ENCODE measurements at regions not wholly inside any gene's neighbourhood (a gene's known extent, or its start where the extent isn't known, plus 50 kb on each side); places are given as distances from the start of the nearest gene placed in this dataset.
A peak's percentile ranks its signal among the peaks of the same experiment; 100 is the strongest.

- WGBS, 3 donors: 85 to 100% (median 90%) methylated on average over 1 of the region's 1 CpG
- Histone ChIP-seq H3K27me3 (ENCODE audit: control insufficient read depth in 3 of 3, insufficient read depth in 3 of 3, low read length in 3 of 3) (peaks cover 0 to 8% (median 0%) of the 10 kb centered on the region in 3 donors), H3K36me3 (ENCODE audit: control insufficient read depth in 3 of 3, insufficient read depth in 2 of 3, low read depth in 1 of 3, low read length in 3 of 3) (no peaks in the 10 kb centered on the region), H3K4me3 (ENCODE audit: low read depth in 1 of 3, low read length in 3 of 3) (no peak overlapping the region), H3K9me3 (ENCODE audit: control insufficient read depth in 2 of 2, insufficient read depth in 1 of 2, low read depth in 1 of 2, low read length in 1 of 2) (no peaks in the 10 kb centered on the region), H3K4me1 (ENCODE audit: control insufficient read depth in 3 of 3, insufficient read depth in 2 of 3, low read depth in 1 of 3, low read length in 2 of 3) (no peaks in the 10 kb centered on the region), H3K27ac (ENCODE audit: low read depth in 1 of 3, low read length in 2 of 3) (no peak overlapping the region)
- DNase-seq (no peak), FAIRE-seq (no peak)
Measured at GRCh38 chr10:58943256-58943890, 233.1 kb upstream of the PHYHIPL start.

GRCh38 chr10:58943960-58944359 is 232.5 kb upstream of the PHYHIPL start:
- H3K27ac ChIP-seq (ENCODE audit: low read depth in 1 of 3, low read length in 2 of 3): no peak overlapping the region
- no peak overlapping the region for H3K4me3 ChIP-seq (ENCODE audit: low read depth in 1 of 3, low read length in 3 of 3)
- DNase-seq (no peak), FAIRE-seq (no peak)
- no peaks in the 10 kb centered on the region for H3K36me3 ChIP-seq (ENCODE audit: control insufficient read depth in 3 of 3, insufficient read depth in 2 of 3, low read depth in 1 of 3, low read length in 3 of 3)
- H3K9me3 ChIP-seq (ENCODE audit: control insufficient read depth in 2 of 2, insufficient read depth in 1 of 2, low read depth in 1 of 2, low read length in 1 of 2): no peaks in the 10 kb centered on the region
- H3K27me3 ChIP-seq (ENCODE audit: control insufficient read depth in 3 of 3, insufficient read depth in 3 of 3, low read length in 3 of 3): peaks cover 0 to 8% (median 0%) of the 10 kb centered on the region in 3 donors
- H3K4me1 ChIP-seq (ENCODE audit: control insufficient read depth in 3 of 3, insufficient read depth in 2 of 3, low read depth in 1 of 3, low read length in 2 of 3): no peaks in the 10 kb centered on the region

- H3K9me3 ChIP-seq (ENCODE audit: control insufficient read depth in 2 of 2, insufficient read depth in 1 of 2, low read depth in 1 of 2, low read length in 1 of 2): no peaks in the 10 kb centered on the region
- peaks cover 0 to 8% (median 0%) of the 10 kb centered on the region in 3 donors for H3K27me3 ChIP-seq (ENCODE audit: control insufficient read depth in 3 of 3, insufficient read depth in 3 of 3, low read length in 3 of 3)
- 73 to 81% (median 77%) methylated on average over 4 of the region's 4 CpGs for WGBS, 3 donors
- H3K4me3 ChIP-seq (ENCODE audit: low read depth in 1 of 3, low read length in 3 of 3): no peak overlapping the region
- H3K27ac ChIP-seq (ENCODE audit: low read depth in 1 of 3, low read length in 2 of 3): no peak overlapping the region
- no peaks in the 10 kb centered on the region for H3K36me3 ChIP-seq (ENCODE audit: control insufficient read depth in 3 of 3, insufficient read depth in 2 of 3, low read depth in 1 of 3, low read length in 3 of 3)
- DNase-seq (no peak), FAIRE-seq (no peak)
- H3K4me1 ChIP-seq (ENCODE audit: control insufficient read depth in 3 of 3, insufficient read depth in 2 of 3, low read depth in 1 of 3, low read length in 2 of 3): no peaks in the 10 kb centered on the region
Measured at GRCh38 chr10:58948303-58948702, 228.1 kb upstream of the PHYHIPL start.

- WGBS, 3 donors: 53 to 86% (median 83%) methylated on average over 1 of the region's 1 CpG
- H3K9me3 ChIP-seq (ENCODE audit: control insufficient read depth in 2 of 2, insufficient read depth in 1 of 2, low read depth in 1 of 2, low read length in 1 of 2): no peaks in the 10 kb centered on the region
- DNase-seq (no peak), FAIRE-seq (no peak)
- no peaks in the 10 kb centered on the region for H3K4me1 ChIP-seq (ENCODE audit: control insufficient read depth in 3 of 3, insufficient read depth in 2 of 3, low read depth in 1 of 3, low read length in 2 of 3)
- H3K27me3 ChIP-seq (ENCODE audit: control insufficient read depth in 3 of 3, insufficient read depth in 3 of 3, low read length in 3 of 3): peaks cover 0 to 3% (median 0%) of the 10 kb centered on the region in 3 donors
- no peak overlapping the region for H3K27ac ChIP-seq (ENCODE audit: low read depth in 1 of 3, low read length in 2 of 3)
- H3K4me3 ChIP-seq (ENCODE audit: low read depth in 1 of 3, low read length in 3 of 3): no peak overlapping the region
- no peaks in the 10 kb centered on the region for H3K36me3 ChIP-seq (ENCODE audit: control insufficient read depth in 3 of 3, insufficient read depth in 2 of 3, low read depth in 1 of 3, low read length in 3 of 3)
Measured at GRCh38 chr10:58950618-58951017, 225.8 kb upstream of the PHYHIPL start.

GRCh38 chr10:58951087-58951486 is 225.4 kb upstream of the PHYHIPL start:
- FAIRE-seq (no peak), DNase-seq (no peak)
- peaks cover 0 to 2% (median 0%) of the 10 kb centered on the region in 3 donors for H3K27me3 ChIP-seq (ENCODE audit: control insufficient read depth in 3 of 3, insufficient read depth in 3 of 3, low read length in 3 of 3)
- no peaks in the 10 kb centered on the region for H3K9me3 ChIP-seq (ENCODE audit: control insufficient read depth in 2 of 2, insufficient read depth in 1 of 2, low read depth in 1 of 2, low read length in 1 of 2)
- 13 to 53% (median 25%) methylated on average over 1 of the region's 1 CpG for WGBS, 3 donors
- H3K4me1 ChIP-seq (ENCODE audit: control insufficient read depth in 3 of 3, insufficient read depth in 2 of 3, low read depth in 1 of 3, low read length in 2 of 3): no peaks in the 10 kb centered on the region
- H3K4me3 ChIP-seq (ENCODE audit: low read depth in 1 of 3, low read length in 3 of 3): no peak overlapping the region
- H3K27ac ChIP-seq (ENCODE audit: low read depth in 1 of 3, low read length in 2 of 3): no peak overlapping the region
- no peaks in the 10 kb centered on the region for H3K36me3 ChIP-seq (ENCODE audit: control insufficient read depth in 3 of 3, insufficient read depth in 2 of 3, low read depth in 1 of 3, low read length in 3 of 3)

GRCh38 chr10:58951746-58952145 is 224.7 kb upstream of the PHYHIPL start:
- no peaks in the 10 kb centered on the region for H3K9me3 ChIP-seq (ENCODE audit: control insufficient read depth in 2 of 2, insufficient read depth in 1 of 2, low read depth in 1 of 2, low read length in 1 of 2)
- H3K27me3 ChIP-seq (ENCODE audit: control insufficient read depth in 3 of 3, insufficient read depth in 3 of 3, low read length in 3 of 3): no peaks in the 10 kb centered on the region
- no peaks in the 10 kb centered on the region for H3K4me1 ChIP-seq (ENCODE audit: control insufficient read depth in 3 of 3, insufficient read depth in 2 of 3, low read depth in 1 of 3, low read length in 2 of 3)
- WGBS, 3 donors: 67 to 81% (median 78%) methylated on average over 5 of the region's 5 CpGs
- no peak overlapping the region for H3K4me3 ChIP-seq (ENCODE audit: low read depth in 1 of 3, low read length in 3 of 3)
- FAIRE-seq (no peak), DNase-seq (no peak)
- no peak overlapping the region for H3K27ac ChIP-seq (ENCODE audit: low read depth in 1 of 3, low read length in 2 of 3)
- no peaks in the 10 kb centered on the region for H3K36me3 ChIP-seq (ENCODE audit: control insufficient read depth in 3 of 3, insufficient read depth in 2 of 3, low read depth in 1 of 3, low read length in 3 of 3)

GRCh38 chr10:58952162-58952601 is 224.3 kb upstream of the PHYHIPL start:
- DNase-seq: no peak

GRCh38 chr10:58952747-58953466 is 223.5 kb upstream of the PHYHIPL start:
- FAIRE-seq: no peak

More at GRCh38 chr10:58952162-58952601, 224.3 kb upstream of the PHYHIPL start:
- Histone ChIP-seq H3K4me1 (ENCODE audit: control insufficient read depth in 3 of 3, insufficient read depth in 2 of 3, low read depth in 1 of 3, low read length in 2 of 3) (no peaks in the 10 kb centered on the region), H3K27ac (ENCODE audit: low read depth in 1 of 3, low read length in 2 of 3) (no peak overlapping the region), H3K27me3 (ENCODE audit: control insufficient read depth in 3 of 3, insufficient read depth in 3 of 3, low read length in 3 of 3) (no peaks in the 10 kb centered on the region), H3K9me3 (ENCODE audit: control insufficient read depth in 2 of 2, insufficient read depth in 1 of 2, low read depth in 1 of 2, low read length in 1 of 2) (no peaks in the 10 kb centered on the region), H3K4me3 (ENCODE audit: low read depth in 1 of 3, low read length in 3 of 3) (no peak overlapping the region), H3K36me3 (ENCODE audit: control insufficient read depth in 3 of 3, insufficient read depth in 2 of 3, low read depth in 1 of 3, low read length in 3 of 3) (no peaks in the 10 kb centered on the region)
- WGBS, 3 donors: 51 to 74% (median 67%) methylated on average over 5 of the region's 5 CpGs
- FAIRE-seq: no peak

More at GRCh38 chr10:58952747-58953466, 223.5 kb upstream of the PHYHIPL start:
- WGBS, 3 donors: 2 to 11% (median 2%) methylated on average over 3 of the region's 3 CpGs
- no peaks in the 10 kb centered on the region for H3K4me1 ChIP-seq (ENCODE audit: control insufficient read depth in 3 of 3, insufficient read depth in 2 of 3, low read depth in 1 of 3, low read length in 2 of 3)
- no peak overlapping the region for H3K4me3 ChIP-seq (ENCODE audit: low read depth in 1 of 3, low read length in 3 of 3)
- peak; percentile 60 to 71 for DNase-seq
- H3K27me3 ChIP-seq (ENCODE audit: control insufficient read depth in 3 of 3, insufficient read depth in 3 of 3, low read length in 3 of 3): no peaks in the 10 kb centered on the region
- H3K9me3 ChIP-seq (ENCODE audit: control insufficient read depth in 2 of 2, insufficient read depth in 1 of 2, low read depth in 1 of 2, low read length in 1 of 2): no peaks in the 10 kb centered on the region
- no peak overlapping the region for H3K27ac ChIP-seq (ENCODE audit: low read depth in 1 of 3, low read length in 2 of 3)
- H3K36me3 ChIP-seq (ENCODE audit: control insufficient read depth in 3 of 3, insufficient read depth in 2 of 3, low read depth in 1 of 3, low read length in 3 of 3): no peaks in the 10 kb centered on the region

Measured in small intestine (tissue), 7 donors.